ENCODE measurements at regions not wholly inside any gene's neighbourhood (a gene's known extent, or its start where the extent isn't known, plus 50 kb on each side); places are given as distances from the start of the nearest gene placed in this dataset.

DNA sequence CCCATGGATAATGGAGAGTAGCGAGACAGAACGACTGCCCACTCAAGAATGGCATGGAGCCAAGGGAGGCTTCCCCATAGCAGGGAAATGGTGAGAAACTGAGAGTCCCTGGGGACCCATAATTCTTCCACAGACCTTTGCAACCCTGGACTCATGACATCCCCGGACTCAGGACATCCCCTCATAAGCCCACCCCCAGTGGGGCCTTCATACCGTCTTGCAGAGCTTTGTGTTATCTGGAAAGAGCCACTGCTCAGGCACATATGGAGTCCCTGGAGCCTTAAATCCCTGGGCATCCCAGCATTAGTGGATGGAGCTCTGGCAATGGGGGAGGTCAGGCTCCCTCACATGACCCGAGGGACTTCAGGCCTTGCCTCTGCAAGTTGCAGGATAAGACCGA lies 865.4 kb upstream of the ARRDC3 start:
- TF ChIP-seq, protein P1, sequence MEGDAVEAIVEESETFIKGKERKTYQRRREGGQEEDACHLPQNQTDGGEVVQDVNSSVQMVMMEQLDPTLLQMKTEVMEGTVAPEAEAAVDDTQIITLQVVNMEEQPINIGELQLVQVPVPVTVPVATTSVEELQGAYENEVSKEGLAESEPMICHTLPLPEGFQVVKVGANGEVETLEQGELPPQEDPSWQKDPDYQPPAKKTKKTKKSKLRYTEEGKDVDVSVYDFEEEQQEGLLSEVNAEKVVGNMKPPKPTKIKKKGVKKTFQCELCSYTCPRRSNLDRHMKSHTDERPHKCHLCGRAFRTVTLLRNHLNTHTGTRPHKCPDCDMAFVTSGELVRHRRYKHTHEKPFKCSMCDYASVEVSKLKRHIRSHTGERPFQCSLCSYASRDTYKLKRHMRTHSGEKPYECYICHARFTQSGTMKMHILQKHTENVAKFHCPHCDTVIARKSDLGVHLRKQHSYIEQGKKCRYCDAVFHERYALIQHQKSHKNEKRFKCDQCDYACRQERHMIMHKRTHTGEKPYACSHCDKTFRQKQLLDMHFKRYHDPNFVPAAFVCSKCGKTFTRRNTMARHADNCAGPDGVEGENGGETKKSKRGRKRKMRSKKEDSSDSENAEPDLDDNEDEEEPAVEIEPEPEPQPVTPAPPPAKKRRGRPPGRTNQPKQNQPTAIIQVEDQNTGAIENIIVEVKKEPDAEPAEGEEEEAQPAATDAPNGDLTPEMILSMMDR (IDR thresholded peaks at IDR 0.05; ENCODE audit: low read depth, low read length), result no peak
- TF ChIP-seq EZH2phosphoT487 (IDR thresholded peaks at IDR 0.05; ENCODE audit: low read depth), result no peak

All from OCI-LY3 (cell line).